ENCODE measurements at regions not wholly inside any gene's neighbourhood (a gene's known extent, or its start where the extent isn't known, plus 50 kb on each side); places are given as distances from the start of the nearest gene placed in this dataset.

- Histone ChIP-seq H3K9ac (ENCODE audit: low read depth, low read length) (no peak overlapping the region), H3K36me3 (ENCODE audit: insufficient read depth, low read length) (no peaks in the 10 kb centered on the region), H3K4me1 (ENCODE audit: insufficient read depth, low read length) (no peaks in the 10 kb centered on the region), H3K9me3 (ENCODE audit: control insufficient read depth, insufficient read depth, low read length) (peaks cover 9% of the 10 kb centered on the region)
Measured at GRCh38 chr9:87127543-87127942, 180.2 kb upstream of the GAS1 start.

- Histone ChIP-seq H3K36me3 (ENCODE audit: insufficient read depth, low read length) (no peaks in the 10 kb centered on the region), H3K9ac (ENCODE audit: low read depth, low read length) (no peak overlapping the region), H3K9me3 (ENCODE audit: control insufficient read depth, insufficient read depth, low read length) (peaks cover 9% of the 10 kb centered on the region), H3K4me1 (ENCODE audit: insufficient read depth, low read length) (no peaks in the 10 kb centered on the region)
Measured at GRCh38 chr9:87127978-87128614, 180.8 kb upstream of the GAS1 start.

GRCh38 chr9:87128844-87129493, 181.7 kb upstream of the GAS1 start:
- H3K9me3 ChIP-seq (ENCODE audit: control insufficient read depth, insufficient read depth, low read length) = peaks cover 9% of the 10 kb centered on the region

GRCh38 chr9:87135074-87135473, 187.8 kb upstream of the GAS1 start:
- Histone ChIP-seq H3K4me1 (ENCODE audit: insufficient read depth, low read length) (no peaks in the 10 kb centered on the region), H3K9me3 (ENCODE audit: control insufficient read depth, insufficient read depth, low read length) (peaks cover 9% of the 10 kb centered on the region), H3K36me3 (ENCODE audit: insufficient read depth, low read length) (no peaks in the 10 kb centered on the region), H3K9ac (ENCODE audit: low read depth, low read length) (no peak overlapping the region)

More at GRCh38 chr9:87128844-87129493, 181.7 kb upstream of the GAS1 start:
- Histone ChIP-seq H3K36me3 (ENCODE audit: insufficient read depth, low read length) (no peaks in the 10 kb centered on the region), H3K4me1 (ENCODE audit: insufficient read depth, low read length) (no peaks in the 10 kb centered on the region), H3K9ac (ENCODE audit: low read depth, low read length) (no peak overlapping the region)

- Histone ChIP-seq H3K4me1 (ENCODE audit: insufficient read depth, low read length) (no peaks in the 10 kb centered on the region), H3K9me3 (ENCODE audit: control insufficient read depth, insufficient read depth, low read length) (no peaks in the 10 kb centered on the region), H3K9ac (ENCODE audit: low read depth, low read length) (no peak overlapping the region), H3K36me3 (ENCODE audit: insufficient read depth, low read length) (no peaks in the 10 kb centered on the region)
Measured at GRCh38 chr9:87137718-87138117, 190.4 kb upstream of the GAS1 start.

- H3K4me1 ChIP-seq (ENCODE audit: insufficient read depth, low read length) = no peaks in the 10 kb centered on the region
Measured at GRCh38 chr9:87138128-87139040, 191.1 kb upstream of the GAS1 start.

GRCh38 chr9:87139099-87139730, 191.9 kb upstream of the GAS1 start:
- no peaks in the 10 kb centered on the region for H3K9me3 ChIP-seq (ENCODE audit: control insufficient read depth, insufficient read depth, low read length)
- no peak overlapping the region for H3K9ac ChIP-seq (ENCODE audit: low read depth, low read length)
- H3K4me1 ChIP-seq (ENCODE audit: insufficient read depth, low read length) = no peaks in the 10 kb centered on the region
- H3K36me3 ChIP-seq (ENCODE audit: insufficient read depth, low read length) = no peaks in the 10 kb centered on the region

More at GRCh38 chr9:87138128-87139040, 191.1 kb upstream of the GAS1 start:
- Histone ChIP-seq H3K36me3 (ENCODE audit: insufficient read depth, low read length) (no peaks in the 10 kb centered on the region), H3K9me3 (ENCODE audit: control insufficient read depth, insufficient read depth, low read length) (no peaks in the 10 kb centered on the region), H3K9ac (ENCODE audit: low read depth, low read length) (no peak overlapping the region)

- no peaks in the 10 kb centered on the region for H3K4me1 ChIP-seq (ENCODE audit: insufficient read depth, low read length)
- no peaks in the 10 kb centered on the region for H3K36me3 ChIP-seq (ENCODE audit: insufficient read depth, low read length)
- no peaks in the 10 kb centered on the region for H3K9me3 ChIP-seq (ENCODE audit: control insufficient read depth, insufficient read depth, low read length)
- no peak overlapping the region for H3K9ac ChIP-seq (ENCODE audit: low read depth, low read length)
Measured at GRCh38 chr9:87140142-87140541, 192.8 kb upstream of the GAS1 start.

- no peak overlapping the region for H3K9ac ChIP-seq (ENCODE audit: low read depth, low read length)
- H3K9me3 ChIP-seq (ENCODE audit: control insufficient read depth, insufficient read depth, low read length) = no peaks in the 10 kb centered on the region
- no peaks in the 10 kb centered on the region for H3K4me1 ChIP-seq (ENCODE audit: insufficient read depth, low read length)
- H3K36me3 ChIP-seq (ENCODE audit: insufficient read depth, low read length) = no peaks in the 10 kb centered on the region
Measured at GRCh38 chr9:87140605-87141109, 193.4 kb upstream of the GAS1 start.

- no peaks in the 10 kb centered on the region for H3K4me1 ChIP-seq (ENCODE audit: insufficient read depth, low read length)
- no peak overlapping the region for H3K9ac ChIP-seq (ENCODE audit: low read depth, low read length)
- no peaks in the 10 kb centered on the region for H3K36me3 ChIP-seq (ENCODE audit: insufficient read depth, low read length)
- no peaks in the 10 kb centered on the region for H3K9me3 ChIP-seq (ENCODE audit: control insufficient read depth, insufficient read depth, low read length)
Measured at GRCh38 chr9:87141124-87141523, 193.8 kb upstream of the GAS1 start.

- no peak overlapping the region for H3K9ac ChIP-seq (ENCODE audit: low read depth, low read length)
- no peaks in the 10 kb centered on the region for H3K36me3 ChIP-seq (ENCODE audit: insufficient read depth, low read length)
- no peaks in the 10 kb centered on the region; the same call in 1 of the 2 replicates for H3K4me1 ChIP-seq (ENCODE audit: insufficient read depth, low read length)
- no peaks in the 10 kb centered on the region for H3K9me3 ChIP-seq (ENCODE audit: control insufficient read depth, insufficient read depth, low read length)
Measured at GRCh38 chr9:87146933-87147332, 199.6 kb upstream of the GAS1 start.

GRCh38 chr9:87147839-87148238, 200.5 kb upstream of the GAS1 start:
- Histone ChIP-seq H3K9ac (ENCODE audit: low read depth, low read length) (peak overlapping the region; percentile 52), H3K36me3 (ENCODE audit: insufficient read depth, low read length) (no peaks in the 10 kb centered on the region)

GRCh38 chr9:87148331-87149104, 201.2 kb upstream of the GAS1 start:
- Histone ChIP-seq H3K4me1 (ENCODE audit: insufficient read depth, low read length) (no peaks in the 10 kb centered on the region; the same call in 1 of the 2 replicates), H3K9me3 (ENCODE audit: control insufficient read depth, insufficient read depth, low read length) (no peaks in the 10 kb centered on the region), H3K9ac (ENCODE audit: low read depth, low read length) (peak overlapping the region; percentile 52), H3K36me3 (ENCODE audit: insufficient read depth, low read length) (no peaks in the 10 kb centered on the region)

More at GRCh38 chr9:87147839-87148238, 200.5 kb upstream of the GAS1 start:
- Histone ChIP-seq H3K4me1 (ENCODE audit: insufficient read depth, low read length) (no peaks in the 10 kb centered on the region; the same call in 1 of the 2 replicates), H3K9me3 (ENCODE audit: control insufficient read depth, insufficient read depth, low read length) (no peaks in the 10 kb centered on the region)
